ENCODE measurements at regions not wholly inside any gene's neighbourhood (a gene's known extent, or its start where the extent isn't known, plus 50 kb on each side); places are given as distances from the start of the nearest gene placed in this dataset.

- H3K4me1 Mint-ChIP-seq (ENCODE audit: low read depth): no peaks in the 10 kb centered on the region
- no peak overlapping the region for H3K4me3 Mint-ChIP-seq (ENCODE audit: unreplicated experiment)
- H3K36me3 Mint-ChIP-seq (ENCODE audit: low read depth): no peaks in the 10 kb centered on the region
- no peak overlapping the region for H3K27ac Mint-ChIP-seq (ENCODE audit: unreplicated experiment)
- H3K27me3 Mint-ChIP-seq (ENCODE audit: low read depth): no peaks in the 10 kb centered on the region
- no peak for TF ChIP-seq CTCF (IDR thresholded peaks at IDR 0.05)
- peaks cover 39% of the 10 kb centered on the region for H3K9me3 Mint-ChIP-seq (ENCODE audit: low read depth)
- no peak for DNase-seq (ENCODE audit: low spot score)
Measured at GRCh38 chrX:143094417-143095023, 68.8 kb downstream of the SPANXN4 start.
